Prostate gland (tissue), 2 donors: ENCODE measurements at regions not wholly inside any gene's neighbourhood (a gene's known extent, or its start where the extent isn't known, plus 50 kb on each side); places are given as distances from the start of the nearest gene placed in this dataset.

Source experiments
- CTCF ChIP-seq, 4 experiments: fragments of 200-600 bp in 2 of 4; fragments of 450-650 bp in 2 of 4; sonication (generic) in 2 of 4; IDR thresholded peaks; 1 replicate in 3 of 4; 2 replicates in 1 of 4; pipeline ENCODE4 v1.5.1; 2016 to 2019; ENCODE audit warnings: antibody characterized with exemption in 4 of 4, mild to moderate bottlenecking in 2 of 4, moderate library complexity in 2 of 4
- POLR2AphosphoS5 ChIP-seq: sonication (generic); formaldehyde crosslinking; IDR thresholded peaks from one replicate; pipeline ENCODE4 v1.6.1; 2017; ENCODE audit warnings: antibody characterized with exemption

- TF ChIP-seq CTCF (IDR thresholded peaks at IDR 0.05) (no peak), POLR2AphosphoS5 (no peak)
These were observed 295.0 kb upstream of the KCNH7 start for GRCh38 chr2:163133602-163134001.
